MCF 10A (cell line): ENCODE measurements at regions not wholly inside any gene's neighbourhood (a gene's known extent, or its start where the extent isn't known, plus 50 kb on each side); places are given as distances from the start of the nearest gene placed in this dataset.

Source experiments
- BruUV-seq: library from RNA; stranded (reverse); fragments of 400-500 nt; replicated peaks from 2 replicates; lab custom pipeline; 2021; lab: Mats Ljungman, UMichigan
- CTCF ChIA-PET: fragments of 300-600 bp; sonication (Branson Sonifier 250); formaldehyde crosslinking; extraction: SDS; loops from one replicate; lab custom pipeline; 2021; ENCODE audit warnings: antibody characterized with exemption, inconsistent platforms; lab: Yijun Ruan, JAX
- POLR2A ChIA-PET: fragments of 300-600, 350-650 bp; sonication (Branson Sonifier 250); formaldehyde crosslinking; extraction: SDS; loops from one replicate; lab custom pipeline; 2020; ENCODE audit warnings: antibody characterized with exemption, inconsistent platforms; lab: Yijun Ruan, JAX
- DNase-seq: peaks from one replicate; pipeline ENCODE4 v3.0.0-alpha.2; 2018; ENCODE audit not compliant: unreplicated experiment
- H3K27ac Mint-ChIP-seq: one replicate; pipeline ENCODE4 v1.8.0; 2022; ENCODE audit warnings: mild to moderate bottlenecking, low read depth, mixed read lengths; ENCODE audit not compliant: unreplicated experiment
- H3K27me3 Mint-ChIP-seq: one replicate; pipeline ENCODE4 v1.8.0; 2022; ENCODE audit warnings: mixed read lengths; ENCODE audit not compliant: insufficient read depth, unreplicated experiment
- H3K36me3 Mint-ChIP-seq: one replicate; pipeline ENCODE4 v1.8.0; 2022; ENCODE audit warnings: mild to moderate bottlenecking, moderate library complexity, mixed read lengths; ENCODE audit not compliant: insufficient read depth, unreplicated experiment
- H3K4me1 Mint-ChIP-seq: one replicate; pipeline ENCODE4 v1.8.0; 2022; ENCODE audit warnings: mixed read lengths; ENCODE audit not compliant: insufficient read depth, unreplicated experiment
- H3K4me3 Mint-ChIP-seq: one replicate; pipeline ENCODE4 v1.8.0; 2022; ENCODE audit warnings: mild to moderate bottlenecking, moderate library complexity, mixed read lengths; ENCODE audit not compliant: unreplicated experiment
- H3K9me3 Mint-ChIP-seq: one replicate; pipeline ENCODE4 v1.8.0; 2022; ENCODE audit warnings: mixed read lengths; ENCODE audit not compliant: unreplicated experiment
- intact Hi-C: fragments of 100-400 bp; cut with micrococcal nuclease; formaldehyde crosslinking; loops from 2 replicates; pipeline ENCODE4 v1.14.1; 2022
- TF ChIP-seq, protein P1 (sequence below): fragments of 200-600 bp; IDR thresholded peaks from one replicate; pipeline ENCODE4 v1.8.0; 2022; ENCODE audit warnings: antibody characterized with exemption, mild to moderate bottlenecking; ENCODE audit not compliant: unreplicated experiment

DNA sequence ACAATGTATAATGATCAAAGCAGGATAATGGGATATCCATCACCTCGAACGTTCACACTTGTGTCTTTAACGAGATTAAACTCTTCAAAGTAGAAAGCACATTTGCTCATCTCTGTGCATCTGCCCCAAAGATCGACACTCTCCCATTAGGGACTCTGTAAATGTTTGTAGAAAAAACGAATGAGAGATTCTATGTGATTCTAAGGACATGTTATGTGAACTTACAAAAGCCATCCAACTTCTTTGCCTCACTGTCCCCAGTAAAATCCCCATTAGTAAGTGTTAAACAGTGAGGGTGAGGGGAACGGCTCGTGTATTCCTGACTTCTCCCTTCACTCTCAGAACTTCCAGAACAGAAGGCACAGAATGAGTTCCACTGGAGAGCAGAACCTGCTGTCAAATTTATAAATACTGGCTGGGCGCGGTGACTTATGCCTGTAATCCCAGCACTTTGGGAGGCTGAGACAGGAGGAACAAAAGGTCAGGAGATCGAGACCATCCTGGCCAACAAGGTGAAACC is 134.1 kb downstream of the WSCD1 start:
- CTCF ChIA-PET, result no interaction called here

DNA sequence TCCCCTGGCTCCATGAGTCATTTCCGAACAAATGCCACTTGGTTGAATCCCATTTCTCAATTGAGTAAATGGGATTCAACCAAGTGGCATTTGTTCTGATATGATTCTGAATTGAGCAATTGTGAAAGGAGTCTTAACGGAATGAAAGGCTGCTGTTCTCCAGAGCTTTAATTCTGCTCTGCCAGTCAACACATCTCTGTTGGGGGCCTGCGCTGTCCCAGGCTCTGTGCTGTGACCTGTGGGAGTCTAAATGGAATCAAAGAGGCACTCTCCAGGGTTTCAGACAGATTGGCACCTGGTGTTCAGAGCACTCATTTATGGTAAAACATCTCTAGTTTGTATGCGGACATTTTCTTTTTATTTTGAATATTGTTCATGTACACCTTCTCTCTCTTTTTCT is 126.2 kb downstream of the WSCD1 start:
- ChIA-PET CTCF (no interaction called here), POLR2A (no interaction called here)
- H3K36me3 Mint-ChIP-seq, result no peaks in the 10 kb centered on the region
- peaks cover 14% of the 10 kb centered on the region for H3K9me3 Mint-ChIP-seq
- H3K4me1 Mint-ChIP-seq, result no peaks in the 10 kb centered on the region
- no peak for DNase-seq
- peaks cover 59% of the 10 kb centered on the region for H3K27me3 Mint-ChIP-seq
- H3K27ac Mint-ChIP-seq, result no peak overlapping the region
- BruUV-seq, result no TSS peak
- H3K4me3 Mint-ChIP-seq, result no peak overlapping the region
- intact Hi-C loops, result no loop called here
- TF ChIP-seq, protein P1, sequence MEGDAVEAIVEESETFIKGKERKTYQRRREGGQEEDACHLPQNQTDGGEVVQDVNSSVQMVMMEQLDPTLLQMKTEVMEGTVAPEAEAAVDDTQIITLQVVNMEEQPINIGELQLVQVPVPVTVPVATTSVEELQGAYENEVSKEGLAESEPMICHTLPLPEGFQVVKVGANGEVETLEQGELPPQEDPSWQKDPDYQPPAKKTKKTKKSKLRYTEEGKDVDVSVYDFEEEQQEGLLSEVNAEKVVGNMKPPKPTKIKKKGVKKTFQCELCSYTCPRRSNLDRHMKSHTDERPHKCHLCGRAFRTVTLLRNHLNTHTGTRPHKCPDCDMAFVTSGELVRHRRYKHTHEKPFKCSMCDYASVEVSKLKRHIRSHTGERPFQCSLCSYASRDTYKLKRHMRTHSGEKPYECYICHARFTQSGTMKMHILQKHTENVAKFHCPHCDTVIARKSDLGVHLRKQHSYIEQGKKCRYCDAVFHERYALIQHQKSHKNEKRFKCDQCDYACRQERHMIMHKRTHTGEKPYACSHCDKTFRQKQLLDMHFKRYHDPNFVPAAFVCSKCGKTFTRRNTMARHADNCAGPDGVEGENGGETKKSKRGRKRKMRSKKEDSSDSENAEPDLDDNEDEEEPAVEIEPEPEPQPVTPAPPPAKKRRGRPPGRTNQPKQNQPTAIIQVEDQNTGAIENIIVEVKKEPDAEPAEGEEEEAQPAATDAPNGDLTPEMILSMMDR, result no peak

More for the DNA sequence above, 134.1 kb downstream of the WSCD1 start:
- no peak for DNase-seq
- Mint-ChIP-seq H3K27me3 (peaks cover 81% of the 10 kb centered on the region), H3K4me3 (no peak overlapping the region), H3K9me3 (no peaks in the 10 kb centered on the region), H3K27ac (no peak overlapping the region), H3K36me3 (no peaks in the 10 kb centered on the region), H3K4me1 (peaks cover 5% of the 10 kb centered on the region)
- TF ChIP-seq, protein P1, result no peak
- POLR2A ChIA-PET, result no interaction called here
- no TSS peak for BruUV-seq
- intact Hi-C loops, result no loop called here

DNA sequence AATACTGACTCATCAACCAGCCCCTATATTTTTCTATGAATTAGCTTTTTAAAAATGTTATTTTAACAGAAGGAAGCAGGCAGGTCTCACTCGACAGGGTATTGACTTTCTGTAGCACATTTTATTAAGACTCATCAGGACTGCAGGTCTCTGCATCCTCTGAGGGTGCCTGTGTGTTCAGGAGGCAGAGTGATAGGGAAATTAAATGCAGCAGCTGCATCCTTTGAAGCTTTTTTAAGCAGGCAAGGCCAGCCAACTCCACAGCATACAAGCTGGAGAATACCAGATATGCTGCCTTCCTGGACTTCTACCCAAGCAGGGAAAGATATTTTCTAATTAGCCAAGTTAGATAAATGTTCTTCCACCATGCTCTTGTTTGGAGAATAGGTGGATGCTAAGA is 124.9 kb downstream of the WSCD1 start:
- no peaks in the 10 kb centered on the region for H3K4me1 Mint-ChIP-seq
- DNase-seq, result no peak
- TF ChIP-seq, protein P1, result no peak
- BruUV-seq, result no TSS peak
- H3K36me3 Mint-ChIP-seq, result no peaks in the 10 kb centered on the region
- intact Hi-C loops, result no loop called here
- H3K4me3 Mint-ChIP-seq, result no peak overlapping the region
- ChIA-PET POLR2A (no interaction called here), CTCF (interaction anchor here (0.5 to 0.6 kb wide), 2 partner anchors 12 to 24 kb away, joined by 3 read pairs; no protein-coding TSS in a partner anchor)
- peaks cover 68% of the 10 kb centered on the region for H3K27me3 Mint-ChIP-seq
- H3K9me3 Mint-ChIP-seq, result peaks cover 14% of the 10 kb centered on the region
- H3K27ac Mint-ChIP-seq, result no peak overlapping the region

DNA sequence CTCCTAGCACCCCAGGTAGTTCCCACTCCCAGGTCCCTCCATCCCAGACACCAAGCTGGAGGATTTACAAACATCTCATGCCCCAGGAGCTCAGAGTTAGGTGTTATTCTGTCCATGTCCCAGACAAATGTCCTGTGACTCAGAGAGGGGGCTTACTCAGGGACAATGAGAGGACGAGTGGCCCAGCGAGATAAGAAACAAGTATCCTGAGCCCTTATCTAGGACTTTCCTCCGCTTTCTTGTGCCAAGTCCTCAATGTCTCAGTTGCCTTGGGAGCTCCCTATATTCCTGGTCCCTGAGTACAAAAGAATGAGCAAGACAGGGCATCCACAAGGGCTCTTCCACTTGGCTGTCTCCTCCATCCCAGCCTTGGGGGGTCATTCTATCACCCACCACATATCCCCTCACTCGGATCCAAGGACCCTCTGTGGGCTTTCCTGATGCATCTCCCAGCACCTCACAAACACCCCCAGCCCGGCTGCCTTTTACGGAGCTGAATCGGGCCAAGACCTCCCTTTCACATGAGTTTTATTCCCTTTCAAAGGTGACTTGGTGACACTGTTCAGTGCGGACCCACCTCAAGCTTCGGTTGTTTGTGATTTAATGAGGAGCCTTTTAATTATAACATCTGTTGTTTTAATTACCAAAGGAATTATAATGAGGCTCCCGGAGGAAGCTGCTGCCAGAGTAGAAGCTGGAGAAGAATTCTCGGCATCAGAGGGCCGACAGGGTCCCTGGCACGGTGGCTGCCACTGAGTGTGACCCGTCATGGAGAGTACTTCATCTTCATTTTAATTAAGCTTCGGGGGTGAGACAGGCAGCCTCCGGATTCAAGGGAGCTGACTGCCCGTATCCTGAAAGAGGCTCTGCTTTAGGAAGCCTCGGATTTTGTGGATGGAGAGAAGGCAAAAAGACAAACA is 121.5 kb downstream of the WSCD1 start:
- Mint-ChIP-seq H3K9me3 (peaks cover 14% of the 10 kb centered on the region), H3K27ac (no peak overlapping the region), H3K27me3 (peaks cover 65% of the 10 kb centered on the region), H3K4me3 (no peak overlapping the region), H3K36me3 (no peaks in the 10 kb centered on the region), H3K4me1 (peaks cover 5% of the 10 kb centered on the region)
- ChIA-PET POLR2A (no interaction called here), CTCF (no interaction called here)
- no peak for DNase-seq
- no TSS peak for BruUV-seq
- intact Hi-C loops, result no loop called here
- TF ChIP-seq, protein P1, result no peak
